Amniotic stem cell (primary cell): ENCODE measurements at regions not wholly inside any gene's neighbourhood (a gene's known extent, or its start where the extent isn't known, plus 50 kb on each side); places are given as distances from the start of the nearest gene placed in this dataset.

Source experiments
- DNase-seq: peaks from one replicate; lab custom pipeline; 2025; lab: John Stamatoyannopoulos, UW

GRCh38 chr12:114740448-114740847 lies 56.5 kb upstream of the TBX3 start:
- DNase-seq = no peak

- DNase-seq = no peak
Measured at GRCh38 chr12:114738460-114739184, 54.6 kb upstream of the TBX3 start.

GRCh38 chr12:114735680-114736374 lies 51.9 kb upstream of the TBX3 start:
- no peak for DNase-seq

- DNase-seq = no peak
Measured at GRCh38 chr12:114735011-114735410, 51.0 kb upstream of the TBX3 start.

GRCh38 chr12:114733919-114734318 lies 49.9 kb upstream of the TBX3 start:
- DNase-seq = no peak
